Esophagus muscularis mucosa (tissue), 4 donors: ENCODE measurements at regions not wholly inside any gene's neighbourhood (a gene's known extent, or its start where the extent isn't known, plus 50 kb on each side); places are given as distances from the start of the nearest gene placed in this dataset.

Source experiments
- EP300 ChIP-seq: sonication (generic); formaldehyde crosslinking; IDR thresholded peaks from one replicate; pipeline ENCODE4 v1.6.1; 2017; ENCODE audit warnings: antibody characterized with exemption
- POLR2A ChIP-seq: fragments of 450-650 bp; IDR thresholded peaks from one replicate; pipeline ENCODE4 v1.6.1; 2017; ENCODE audit warnings: antibody characterized with exemption, moderate library complexity, mild to moderate bottlenecking, low read depth
- POLR2AphosphoS5 ChIP-seq, 2 donors: sonication (generic); formaldehyde crosslinking; IDR thresholded peaks; one replicate each; pipeline ENCODE4 v1.6.1; 2017; ENCODE audit warnings: antibody characterized with exemption in 2 of 2
- TF ChIP-seq, protein P1 (sequence below), 3 experiments: fragments of 200-600 bp in 2 of 3; fragments of 450-650 bp in 1 of 3; sonication (generic) in 2 of 3; IDR thresholded peaks; one replicate each; pipeline ENCODE4 v1.5.1; 2017 to 2019; ENCODE audit warnings: antibody characterized with exemption in 3 of 3, mild to moderate bottlenecking in 2 of 3, moderate library complexity in 1 of 3

DNA sequence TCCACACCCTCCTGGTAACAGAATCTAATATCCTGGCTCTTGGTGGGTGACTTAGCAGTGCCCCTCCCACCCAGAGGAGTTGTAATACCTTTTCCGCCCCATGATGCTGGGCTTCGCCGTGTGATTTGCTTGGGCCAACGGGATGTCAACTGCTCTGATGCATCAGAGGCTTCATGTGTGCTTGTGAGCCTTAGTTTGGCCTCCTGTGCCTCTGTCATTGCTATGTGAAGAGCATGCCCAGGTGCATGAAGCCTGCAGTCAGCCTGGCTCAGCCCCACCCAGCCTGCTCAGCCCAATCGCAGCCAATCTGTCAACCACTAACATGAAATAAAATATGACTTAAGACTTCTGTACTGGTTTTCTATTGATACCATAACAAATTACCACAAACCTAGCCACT, 201.2 kb upstream of the RPL38 start:
- TF ChIP-seq EP300 (no peak), POLR2AphosphoS5 (IDR thresholded peaks at IDR 0.05) (no peak), POLR2A (no peak)
- TF ChIP-seq, protein P1, sequence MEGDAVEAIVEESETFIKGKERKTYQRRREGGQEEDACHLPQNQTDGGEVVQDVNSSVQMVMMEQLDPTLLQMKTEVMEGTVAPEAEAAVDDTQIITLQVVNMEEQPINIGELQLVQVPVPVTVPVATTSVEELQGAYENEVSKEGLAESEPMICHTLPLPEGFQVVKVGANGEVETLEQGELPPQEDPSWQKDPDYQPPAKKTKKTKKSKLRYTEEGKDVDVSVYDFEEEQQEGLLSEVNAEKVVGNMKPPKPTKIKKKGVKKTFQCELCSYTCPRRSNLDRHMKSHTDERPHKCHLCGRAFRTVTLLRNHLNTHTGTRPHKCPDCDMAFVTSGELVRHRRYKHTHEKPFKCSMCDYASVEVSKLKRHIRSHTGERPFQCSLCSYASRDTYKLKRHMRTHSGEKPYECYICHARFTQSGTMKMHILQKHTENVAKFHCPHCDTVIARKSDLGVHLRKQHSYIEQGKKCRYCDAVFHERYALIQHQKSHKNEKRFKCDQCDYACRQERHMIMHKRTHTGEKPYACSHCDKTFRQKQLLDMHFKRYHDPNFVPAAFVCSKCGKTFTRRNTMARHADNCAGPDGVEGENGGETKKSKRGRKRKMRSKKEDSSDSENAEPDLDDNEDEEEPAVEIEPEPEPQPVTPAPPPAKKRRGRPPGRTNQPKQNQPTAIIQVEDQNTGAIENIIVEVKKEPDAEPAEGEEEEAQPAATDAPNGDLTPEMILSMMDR (IDR thresholded peaks at IDR 0.05): no peak
